ENCODE measurements at regions not wholly inside any gene's neighbourhood (a gene's known extent, or its start where the extent isn't known, plus 50 kb on each side); places are given as distances from the start of the nearest gene placed in this dataset.

DNA sequence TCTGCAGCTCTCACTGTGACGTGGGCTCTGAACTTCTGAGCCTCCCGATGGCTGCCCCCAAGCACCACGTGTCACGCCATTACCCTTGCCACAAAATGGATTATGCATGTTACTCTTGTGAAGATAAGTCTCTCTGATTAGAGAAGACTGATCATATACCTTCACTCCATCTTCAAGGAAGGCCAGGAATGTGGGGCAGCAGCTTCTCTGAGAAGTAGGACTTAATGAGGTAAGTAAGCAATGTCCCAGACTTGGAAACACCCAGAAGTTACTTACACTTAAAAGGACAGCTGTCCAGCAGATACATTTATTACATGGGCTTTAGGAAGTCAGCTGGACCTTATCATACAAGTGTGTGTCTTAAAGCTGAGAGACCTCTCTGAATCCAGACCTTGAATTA lies 155.0 kb downstream of the FGF1 start:
- H3K36me3 ChIP-seq, result no peaks in the 10 kb centered on the region
- TF ChIP-seq, protein P1, sequence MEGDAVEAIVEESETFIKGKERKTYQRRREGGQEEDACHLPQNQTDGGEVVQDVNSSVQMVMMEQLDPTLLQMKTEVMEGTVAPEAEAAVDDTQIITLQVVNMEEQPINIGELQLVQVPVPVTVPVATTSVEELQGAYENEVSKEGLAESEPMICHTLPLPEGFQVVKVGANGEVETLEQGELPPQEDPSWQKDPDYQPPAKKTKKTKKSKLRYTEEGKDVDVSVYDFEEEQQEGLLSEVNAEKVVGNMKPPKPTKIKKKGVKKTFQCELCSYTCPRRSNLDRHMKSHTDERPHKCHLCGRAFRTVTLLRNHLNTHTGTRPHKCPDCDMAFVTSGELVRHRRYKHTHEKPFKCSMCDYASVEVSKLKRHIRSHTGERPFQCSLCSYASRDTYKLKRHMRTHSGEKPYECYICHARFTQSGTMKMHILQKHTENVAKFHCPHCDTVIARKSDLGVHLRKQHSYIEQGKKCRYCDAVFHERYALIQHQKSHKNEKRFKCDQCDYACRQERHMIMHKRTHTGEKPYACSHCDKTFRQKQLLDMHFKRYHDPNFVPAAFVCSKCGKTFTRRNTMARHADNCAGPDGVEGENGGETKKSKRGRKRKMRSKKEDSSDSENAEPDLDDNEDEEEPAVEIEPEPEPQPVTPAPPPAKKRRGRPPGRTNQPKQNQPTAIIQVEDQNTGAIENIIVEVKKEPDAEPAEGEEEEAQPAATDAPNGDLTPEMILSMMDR (IDR thresholded peaks at IDR 0.05; ENCODE audit: low read depth, low read length), result no peak
- H3K4me1 ChIP-seq, result no peaks in the 10 kb centered on the region
- no peak overlapping the region for H3K4me3 ChIP-seq (ENCODE audit: low read depth, low read length)
- no peaks in the 10 kb centered on the region for H3K9me3 ChIP-seq
- no peaks in the 10 kb centered on the region for H3K27me3 ChIP-seq
- no peak for DNase-seq

DNA sequence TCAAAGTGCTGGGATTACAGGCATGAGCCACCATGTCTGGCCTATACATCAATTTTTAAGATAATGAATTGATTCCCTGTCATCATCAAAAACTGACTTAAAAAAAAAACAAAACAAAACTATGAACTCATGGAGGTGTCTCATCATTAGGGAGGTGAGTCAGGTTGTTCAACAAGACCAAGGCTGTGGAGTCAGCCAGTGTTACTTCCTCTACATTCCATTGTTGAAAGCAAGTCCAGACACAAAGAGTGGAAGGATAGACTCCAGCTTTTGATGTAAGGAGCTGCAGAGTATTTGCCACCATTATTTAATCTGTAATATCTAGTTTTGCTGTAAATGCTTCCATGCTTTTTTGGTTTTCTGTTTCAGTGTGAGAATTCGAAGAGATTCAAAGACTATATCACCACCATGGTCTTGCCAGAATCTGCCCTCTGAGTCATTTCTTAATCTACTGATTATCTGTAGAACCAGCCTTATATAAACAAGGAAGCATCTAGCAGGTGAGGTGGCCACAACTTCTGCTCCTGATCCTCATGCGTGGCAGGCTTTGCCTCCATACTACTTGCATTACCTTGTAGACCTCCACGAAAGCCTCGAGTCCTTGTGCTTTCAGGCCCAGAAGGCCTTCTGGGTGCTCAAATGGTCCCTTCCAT lies 156.1 kb downstream of the FGF1 start:
- DNase-seq, result no peak
- Histone ChIP-seq H3K27me3 (no peaks in the 10 kb centered on the region), H3K36me3 (no peaks in the 10 kb centered on the region), H3K4me1 (no peaks in the 10 kb centered on the region), H3K4me3 (ENCODE audit: low read depth, low read length) (no peak overlapping the region), H3K9me3 (no peaks in the 10 kb centered on the region)
- TF ChIP-seq, protein P1 (IDR thresholded peaks at IDR 0.05; ENCODE audit: low read depth, low read length), result no peak

DNA sequence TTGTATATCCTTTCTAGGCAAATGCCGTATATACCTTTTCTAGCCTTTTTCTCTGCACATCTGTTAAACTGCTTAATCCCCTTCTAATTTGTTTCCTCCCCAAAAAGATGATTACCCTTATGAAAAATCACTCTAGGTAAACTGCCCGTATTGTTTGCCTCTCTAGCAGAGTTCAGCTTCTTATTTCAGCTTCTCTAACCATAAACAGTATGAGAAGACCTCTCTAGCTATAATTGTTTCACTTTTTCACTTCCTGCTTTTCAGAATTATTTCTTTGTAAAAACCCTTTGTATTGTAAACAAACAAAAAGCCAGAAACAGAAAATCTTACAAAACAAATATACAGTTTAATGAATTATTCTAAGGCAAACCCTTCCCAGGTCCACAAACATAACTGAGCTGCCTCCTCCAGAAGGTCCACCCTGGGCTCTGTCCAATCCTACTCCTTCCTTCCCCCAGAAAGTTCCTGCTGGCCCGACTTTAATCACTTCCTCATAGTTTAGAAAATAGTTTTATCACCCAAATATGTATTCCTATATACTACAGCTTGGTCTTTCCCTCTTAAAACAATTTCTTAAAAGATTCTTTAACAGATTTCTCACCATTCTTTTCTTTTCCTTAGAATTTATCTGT lies 158.1 kb downstream of the FGF1 start:
- H3K36me3 ChIP-seq, result no peaks in the 10 kb centered on the region
- DNase-seq, result no peak
- H3K4me1 ChIP-seq, result no peaks in the 10 kb centered on the region
- no peaks in the 10 kb centered on the region for H3K27me3 ChIP-seq
- TF ChIP-seq, protein P1 (IDR thresholded peaks at IDR 0.05; ENCODE audit: low read depth, low read length), result no peak
- H3K9me3 ChIP-seq, result no peaks in the 10 kb centered on the region
- no peak overlapping the region for H3K4me3 ChIP-seq (ENCODE audit: low read depth, low read length)

DNA sequence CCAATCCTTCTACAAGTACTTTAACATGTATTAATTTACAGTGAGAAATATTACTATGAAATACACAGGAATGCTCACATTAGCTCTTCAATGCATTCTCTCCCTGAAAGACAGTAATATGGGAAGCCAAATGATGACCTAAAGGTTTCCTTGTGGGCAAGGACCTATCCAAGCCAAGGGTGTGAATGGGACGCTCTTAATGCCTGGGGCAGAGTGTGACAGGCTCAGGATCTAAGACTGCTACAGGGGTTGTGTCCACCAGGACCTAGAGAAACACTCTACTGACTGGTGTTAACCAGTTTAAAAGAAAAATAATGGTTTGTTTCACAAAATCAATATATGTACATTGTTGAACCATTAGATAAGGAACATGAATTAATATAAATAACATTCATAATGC lies 158.7 kb downstream of the FGF1 start:
- Histone ChIP-seq H3K36me3 (no peaks in the 10 kb centered on the region), H3K4me3 (ENCODE audit: low read depth, low read length) (no peak overlapping the region), H3K9me3 (no peaks in the 10 kb centered on the region), H3K27me3 (no peaks in the 10 kb centered on the region), H3K4me1 (no peaks in the 10 kb centered on the region)
- no peak for DNase-seq
- TF ChIP-seq, protein P1 (IDR thresholded peaks at IDR 0.05; ENCODE audit: low read depth, low read length), result no peak

DNA sequence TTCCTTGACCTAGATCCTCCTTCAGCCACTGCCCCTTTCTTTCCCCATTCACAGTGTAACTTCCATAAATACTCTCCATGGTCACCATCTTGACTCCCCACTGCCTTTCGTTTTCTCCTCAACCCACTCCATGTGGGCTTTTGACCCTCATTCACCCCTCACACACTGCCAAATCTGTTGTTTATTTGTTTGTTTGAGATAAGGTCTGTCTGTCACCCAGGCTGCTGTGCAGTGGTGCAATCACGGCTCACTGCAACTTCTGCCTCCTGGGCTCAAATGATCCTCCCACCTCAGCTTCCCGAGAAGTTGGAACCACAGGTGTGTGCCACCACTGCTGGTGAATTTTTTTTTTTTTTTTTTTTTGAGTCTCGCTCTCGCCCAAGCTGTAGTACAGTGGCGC lies 162.9 kb downstream of the FGF1 start:
- Histone ChIP-seq H3K4me1 (no peaks in the 10 kb centered on the region), H3K4me3 (ENCODE audit: low read depth, low read length) (no peak overlapping the region), H3K36me3 (no peaks in the 10 kb centered on the region), H3K27me3 (no peaks in the 10 kb centered on the region), H3K9me3 (no peaks in the 10 kb centered on the region)
- TF ChIP-seq, protein P1 (IDR thresholded peaks at IDR 0.05; ENCODE audit: low read depth, low read length), result no peak
- no peak for DNase-seq

DNA sequence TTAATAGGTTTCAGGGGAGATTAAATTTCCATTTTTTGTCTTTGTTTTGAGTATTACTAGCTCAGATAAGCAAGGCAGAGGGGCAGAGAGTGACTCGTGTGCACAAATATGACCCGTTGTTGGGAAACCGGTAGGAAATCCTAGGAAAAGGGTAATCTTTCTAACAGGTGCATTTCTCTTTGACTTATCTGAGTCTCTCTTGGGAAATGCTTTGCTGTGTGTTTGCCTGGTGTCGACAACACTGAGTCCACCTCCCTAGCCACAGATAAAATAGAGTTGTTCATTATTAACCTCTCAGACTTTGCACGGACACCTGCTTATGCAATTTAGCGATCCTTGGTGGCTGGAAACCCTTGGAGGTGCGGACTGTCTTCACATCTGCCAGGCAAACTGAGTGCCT lies 164.2 kb downstream of the FGF1 start:
- no peaks in the 10 kb centered on the region for H3K27me3 ChIP-seq
- TF ChIP-seq, protein P1 (IDR thresholded peaks at IDR 0.05; ENCODE audit: low read depth, low read length), result no peak
- no peaks in the 10 kb centered on the region for H3K9me3 ChIP-seq
- H3K4me1 ChIP-seq, result no peaks in the 10 kb centered on the region
- no peak overlapping the region for H3K4me3 ChIP-seq (ENCODE audit: low read depth, low read length)
- DNase-seq, result no peak
- no peaks in the 10 kb centered on the region for H3K36me3 ChIP-seq

All from BE2C (cell line).